Smooth muscle cell (in vitro differentiated cells): ENCODE measurements at regions not wholly inside any gene's neighbourhood (a gene's known extent, or its start where the extent isn't known, plus 50 kb on each side); places are given as distances from the start of the nearest gene placed in this dataset.

ENCODE experiments used
- DNase-seq: peaks from one replicate; lab custom pipeline; 2025; ENCODE audit not compliant: unreplicated experiment; lab: John Stamatoyannopoulos, UW
- H2AFZ ChIP-seq: fragments of 200-600 bp; sonication (generic); 2 replicates; pipeline ENCODE4 v1.6.0; 2016; ENCODE audit warnings: antibody characterized with exemption, low read depth, mild to moderate bottlenecking
- H3F3A ChIP-seq: fragments of 200-600 bp; sonication (generic); 2 replicates; pipeline ENCODE4 v1.6.0; 2017; ENCODE audit warnings: antibody characterized with exemption, low read depth
- H3K27ac ChIP-seq: fragments of 200-600 bp; sonication (generic); 2 replicates; pipeline ENCODE4 v1.5.1; 2016; ENCODE audit warnings: low read depth, mild to moderate bottlenecking
- H3K27me3 ChIP-seq: fragments of 200-600 bp; sonication (generic); 2 replicates; pipeline ENCODE4 v1.6.1; 2016; ENCODE audit warnings: low read depth, mild to moderate bottlenecking
- H3K36me3 ChIP-seq: fragments of 200-600 bp; sonication (generic); 2 replicates; pipeline ENCODE4 v1.5.1; 2016; ENCODE audit warnings: low read depth
- H3K4me1 ChIP-seq: fragments of 200-600 bp; sonication (generic); 2 replicates; pipeline ENCODE4 v1.5.1; 2016; ENCODE audit warnings: low read depth
- H3K4me2 ChIP-seq: fragments of 200-600 bp; sonication (generic); 2 replicates; pipeline ENCODE4 v1.6.0; 2016; ENCODE audit warnings: mild to moderate bottlenecking
- H3K4me3 ChIP-seq: fragments of 200-600 bp; sonication (generic); 2 replicates; pipeline ENCODE4 v1.5.1; 2016; ENCODE audit warnings: mild to moderate bottlenecking
- H3K79me2 ChIP-seq: fragments of 200-600 bp; sonication (generic); 2 replicates; pipeline ENCODE4 v1.6.0; 2016; ENCODE audit warnings: low read depth, mild to moderate bottlenecking
- H3K9ac ChIP-seq: fragments of 200-600 bp; sonication (generic); 2 replicates; pipeline ENCODE4 v1.6.0; 2016; ENCODE audit warnings: low read depth
- H3K9me3 ChIP-seq: fragments of 200-600 bp; sonication (generic); replicated peaks from 2 replicates; pipeline ENCODE4 v1.5.1; 2016; ENCODE audit warnings: low read depth
- H4K20me1 ChIP-seq: fragments of 200-600 bp; sonication (generic); 2 replicates; pipeline ENCODE4 v1.6.0; 2016; ENCODE audit warnings: low read depth
- WGBS: methylation state at CpG from one replicate; pipeline ENCODE4 v1.1.7; 2016; ENCODE audit warnings: low lambda C conversion rate; 5-methylcytosine and 5-hydroxymethylcytosine counted together
- TF ChIP-seq, protein P1 (sequence below): fragments of 200-600 bp; sonication (generic); IDR thresholded peaks from 2 replicates; pipeline ENCODE4 v1.5.1; 2017; ENCODE audit warnings: borderline replicate concordance, mild to moderate bottlenecking, antibody characterized with exemption; ENCODE audit not compliant: insufficient read depth, poor library complexity, severe bottlenecking

DNA sequence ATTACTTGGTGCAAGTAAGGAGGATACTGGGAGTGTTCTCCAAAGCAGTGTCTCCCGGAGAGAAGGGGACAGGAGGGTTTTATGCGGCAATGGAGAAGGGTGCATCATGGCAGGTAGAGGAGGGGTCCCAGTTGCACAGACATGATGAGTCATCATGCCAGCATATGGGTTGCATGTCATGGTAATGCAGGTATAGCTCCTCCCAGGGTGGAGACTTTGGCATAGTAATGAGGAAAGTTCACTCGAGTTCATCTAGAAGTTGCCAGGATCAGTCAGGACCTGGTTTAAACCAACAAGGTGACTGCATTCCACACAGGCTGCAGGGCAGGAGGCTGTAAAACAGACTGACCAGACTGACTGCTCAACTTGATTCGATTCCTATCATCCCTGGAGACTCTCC lies 355.7 kb upstream of the DUSP10 start:
- H3K4me2 ChIP-seq, result peak overlapping the region; percentile 24
- DNase-seq, result no peak
- TF ChIP-seq, protein P1, sequence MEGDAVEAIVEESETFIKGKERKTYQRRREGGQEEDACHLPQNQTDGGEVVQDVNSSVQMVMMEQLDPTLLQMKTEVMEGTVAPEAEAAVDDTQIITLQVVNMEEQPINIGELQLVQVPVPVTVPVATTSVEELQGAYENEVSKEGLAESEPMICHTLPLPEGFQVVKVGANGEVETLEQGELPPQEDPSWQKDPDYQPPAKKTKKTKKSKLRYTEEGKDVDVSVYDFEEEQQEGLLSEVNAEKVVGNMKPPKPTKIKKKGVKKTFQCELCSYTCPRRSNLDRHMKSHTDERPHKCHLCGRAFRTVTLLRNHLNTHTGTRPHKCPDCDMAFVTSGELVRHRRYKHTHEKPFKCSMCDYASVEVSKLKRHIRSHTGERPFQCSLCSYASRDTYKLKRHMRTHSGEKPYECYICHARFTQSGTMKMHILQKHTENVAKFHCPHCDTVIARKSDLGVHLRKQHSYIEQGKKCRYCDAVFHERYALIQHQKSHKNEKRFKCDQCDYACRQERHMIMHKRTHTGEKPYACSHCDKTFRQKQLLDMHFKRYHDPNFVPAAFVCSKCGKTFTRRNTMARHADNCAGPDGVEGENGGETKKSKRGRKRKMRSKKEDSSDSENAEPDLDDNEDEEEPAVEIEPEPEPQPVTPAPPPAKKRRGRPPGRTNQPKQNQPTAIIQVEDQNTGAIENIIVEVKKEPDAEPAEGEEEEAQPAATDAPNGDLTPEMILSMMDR, result no peak

DNA sequence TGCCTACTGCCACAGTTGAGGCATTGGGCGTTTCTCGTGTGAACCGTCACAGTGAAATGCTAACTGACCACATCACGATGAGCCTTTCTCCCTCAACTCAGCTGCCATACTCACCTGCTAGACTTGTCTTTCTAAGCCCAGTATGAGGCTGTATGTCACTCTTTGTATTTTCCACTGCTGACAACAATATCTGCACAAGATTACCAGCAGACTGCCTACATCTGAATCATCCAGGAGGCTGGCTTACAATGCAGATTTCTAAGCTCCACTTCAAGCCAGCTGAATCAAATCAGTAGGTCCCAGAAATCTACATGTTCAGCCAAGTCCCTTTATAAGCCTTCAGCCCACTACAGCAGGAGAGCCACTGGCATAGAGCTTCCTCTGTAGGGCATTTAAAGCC lies 355.0 kb upstream of the DUSP10 start:
- Histone ChIP-seq H3K36me3 (no peaks in the 10 kb centered on the region), H3K9ac (no peak overlapping the region), H3F3A (no peaks in the 10 kb centered on the region), H3K4me1 (peaks cover 7% of the 10 kb centered on the region), H2AFZ (peak overlapping the region; percentile 39), H3K79me2 (no peaks in the 10 kb centered on the region), H3K27me3 (no peaks in the 10 kb centered on the region), H3K4me3 (no peak overlapping the region), H3K27ac (no peak overlapping the region), H3K4me2 (peak overlapping the region; percentile 24), H4K20me1 (no peaks in the 10 kb centered on the region), H3K9me3 (no peaks in the 10 kb centered on the region)
- 65% methylated on average over 4 of the region's 4 CpGs for WGBS
- DNase-seq, result no peak
- TF ChIP-seq, protein P1, result no peak

More for the DNA sequence above, 355.7 kb upstream of the DUSP10 start:
- no peak overlapping the region for H2AFZ ChIP-seq
- no peaks in the 10 kb centered on the region for H3K9me3 ChIP-seq
- no peaks in the 10 kb centered on the region for H3K79me2 ChIP-seq
- H4K20me1 ChIP-seq, result no peaks in the 10 kb centered on the region
- H3K4me3 ChIP-seq, result no peak overlapping the region
- H3K36me3 ChIP-seq, result no peaks in the 10 kb centered on the region
- H3F3A ChIP-seq, result no peaks in the 10 kb centered on the region
- peaks cover 7% of the 10 kb centered on the region for H3K4me1 ChIP-seq
- WGBS, result 91% methylated on average over 4 of the region's 4 CpGs
- H3K9ac ChIP-seq, result no peak overlapping the region
- no peak overlapping the region for H3K27ac ChIP-seq
- H3K27me3 ChIP-seq, result no peaks in the 10 kb centered on the region

DNA sequence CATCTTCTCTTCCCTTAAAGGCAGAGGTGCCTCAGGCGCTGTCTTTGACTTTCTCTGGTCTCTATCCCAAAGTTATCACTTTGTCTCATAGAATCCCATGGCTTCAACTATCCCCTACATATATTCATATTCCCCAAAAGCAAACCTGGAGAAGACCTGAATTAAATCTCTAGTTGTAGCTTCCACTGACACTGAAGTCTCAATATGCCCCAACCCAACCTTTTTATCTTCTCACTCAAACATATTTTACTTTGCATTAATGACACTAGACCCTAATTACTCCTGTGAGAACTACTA lies 354.5 kb upstream of the DUSP10 start:
- no peaks in the 10 kb centered on the region for H3K79me2 ChIP-seq
- H3K4me1 ChIP-seq, result peaks cover 7% of the 10 kb centered on the region
- H3K4me2 ChIP-seq, result no peak overlapping the region
- H3K27me3 ChIP-seq, result no peaks in the 10 kb centered on the region
- TF ChIP-seq, protein P1, result no peak
- no peak overlapping the region for H3K4me3 ChIP-seq
- peak overlapping the region; percentile 39 for H2AFZ ChIP-seq
- no peaks in the 10 kb centered on the region for H3K9me3 ChIP-seq
- H3K36me3 ChIP-seq, result no peaks in the 10 kb centered on the region
- H4K20me1 ChIP-seq, result no peaks in the 10 kb centered on the region
- WGBS, result 100% methylated on average over 1 of the region's 1 CpG
- H3K27ac ChIP-seq, result no peak overlapping the region
- no peak for DNase-seq
- no peaks in the 10 kb centered on the region for H3F3A ChIP-seq
- H3K9ac ChIP-seq, result no peak overlapping the region

DNA sequence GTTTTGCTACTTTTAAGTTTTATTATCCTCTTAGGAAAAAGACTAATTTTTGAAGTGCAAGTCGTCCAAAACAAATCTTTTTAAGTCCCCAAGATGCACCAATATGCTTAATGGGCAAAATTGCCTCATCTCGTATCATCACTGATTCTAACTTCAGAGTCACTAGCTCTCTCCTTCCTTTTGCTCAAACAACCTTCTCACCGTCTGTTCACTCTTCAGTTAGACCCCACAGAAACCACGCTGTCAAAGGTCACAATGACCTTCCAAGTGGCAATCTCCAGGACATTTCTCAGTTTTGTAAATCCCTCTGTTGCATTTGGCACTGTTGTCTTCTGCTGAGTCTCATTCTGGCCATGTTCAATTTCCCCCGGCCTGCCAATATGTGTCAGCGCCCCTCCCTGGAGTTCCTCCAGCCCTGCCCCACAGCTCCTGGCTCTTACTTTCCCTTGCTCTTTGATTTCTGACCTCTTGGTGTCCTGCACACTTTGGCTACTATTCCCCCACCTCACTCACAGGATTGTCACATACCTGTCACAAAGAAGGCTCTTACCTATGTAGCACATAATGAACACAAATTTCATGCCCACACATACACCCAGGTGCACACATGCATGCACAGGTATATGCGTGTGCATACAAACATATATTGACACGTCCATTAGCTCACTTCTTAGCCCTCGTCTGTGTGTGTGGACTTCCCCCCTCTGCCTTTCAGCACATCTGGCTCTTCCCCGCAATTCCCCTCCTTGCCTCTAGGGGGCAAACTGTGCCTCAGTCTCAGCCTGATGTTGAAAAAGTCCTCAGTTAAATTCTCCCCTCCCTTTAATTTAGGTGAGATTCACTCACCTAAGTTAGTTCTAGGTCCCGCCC lies 354.0 kb upstream of the DUSP10 start:
- TF ChIP-seq, protein P1, result peak; percentile 63
- Histone ChIP-seq H3K4me2 (no peak overlapping the region), H3K27ac (no peak overlapping the region), H2AFZ (no peak overlapping the region), H3K79me2 (no peaks in the 10 kb centered on the region), H3K9ac (no peak overlapping the region), H3K36me3 (no peaks in the 10 kb centered on the region), H3K4me1 (peaks cover 7% of the 10 kb centered on the region), H3K9me3 (no peaks in the 10 kb centered on the region), H3F3A (no peaks in the 10 kb centered on the region), H3K4me3 (no peak overlapping the region), H3K27me3 (no peaks in the 10 kb centered on the region), H4K20me1 (no peaks in the 10 kb centered on the region)
- DNase-seq, result no peak
- WGBS, result 77% methylated on average over 11 of the region's 11 CpGs
